B cell (primary cell): ENCODE measurements at regions not wholly inside any gene's neighbourhood (a gene's known extent, or its start where the extent isn't known, plus 50 kb on each side); places are given as distances from the start of the nearest gene placed in this dataset.

Source experiments
- ATAC-seq: fragments of 200-7000 bp; cut with Tn5 transposase; one replicate; pipeline ENCODE4 v1.10.0; 2021; ENCODE audit warnings: low read depth, mild to moderate bottlenecking, moderate number of reproducible peaks, moderate library complexity
- CTCF ChIA-PET: fragments of 350-600 bp; sonication (Branson Sonifier 250); formaldehyde crosslinking; loops from one replicate; lab custom pipeline; 2021; ENCODE audit warnings: antibody characterized with exemption, inconsistent platforms; lab: Charles Lee
- POLR2A ChIA-PET: fragments of 350-600 bp; sonication (Branson Sonifier 250); formaldehyde crosslinking; loops from one replicate; lab custom pipeline; 2021; ENCODE audit warnings: antibody characterized with exemption; lab: Charles Lee
- DNase-seq: peaks from one replicate; pipeline ENCODE4 v3.0.0; 2013
- H2AFZ ChIP-seq: 2 replicates; pipeline ENCODE4 v1.6.1; 2012; ENCODE audit warnings: mild to moderate bottlenecking, low read depth, low read length; ENCODE audit not compliant: insufficient read depth, poor library complexity, severe bottlenecking
- H3K27ac ChIP-seq, 2 donors: 1 replicate in 1 of 2; 2 replicates in 1 of 2; pipeline ENCODE4 v1.5.1; 2012 to 2013; ENCODE audit warnings: low read length in 2 of 2, mild to moderate bottlenecking in 2 of 2, moderate library complexity in 1 of 2
- H3K27me3 ChIP-seq, 4 experiments: fragments of 200-600 bp in 1 of 4; sonication (generic) in 1 of 4; replicated peaks in 1 of 4; 1 replicate in 2 of 4; 2 replicates in 2 of 4; pipeline versions ENCODE4 v1.6.1 to v1.7.0; 2013 to 2016; ENCODE audit warnings: low read length in 3 of 4, mild to moderate bottlenecking in 2 of 4, mixed read lengths in 1 of 4, moderate library complexity in 1 of 4; ENCODE audit not compliant: insufficient read depth in 4 of 4, control insufficient read depth in 3 of 4; ENCODE audit errors: control extremely low read depth in 1 of 4
- H3K36me3 ChIP-seq, 2 experiments: replicated peaks in 1 of 2; 1 replicate in 1 of 2; 2 replicates in 1 of 2; pipeline versions ENCODE4 v1.6.1 to v1.7.1; 2013; ENCODE audit warnings: low read length in 1 of 2; ENCODE audit not compliant: insufficient read depth in 2 of 2, control insufficient read depth in 1 of 2; ENCODE audit errors: control extremely low read depth in 1 of 2, extremely low read depth in 1 of 2
- H3K4me1 ChIP-seq, 2 donors: fragments of 200-600 bp in 1 of 2; sonication (generic) in 1 of 2; 1 replicate in 1 of 2; 2 replicates in 1 of 2; pipeline versions ENCODE4 v1.5.1 to v1.6.1; 2013 to 2017; ENCODE audit warnings: low read length in 2 of 2; ENCODE audit not compliant: control insufficient read depth in 2 of 2, insufficient read depth in 2 of 2
- H3K4me2 ChIP-seq: replicated peaks from 2 replicates; pipeline ENCODE3; 2012; ENCODE audit warnings: mild to moderate bottlenecking, low read depth, low read length; ENCODE audit not compliant: poor library complexity, severe bottlenecking
- H3K4me3 ChIP-seq, 5 experiments: fragments of 200-600 bp in 1 of 5; sonication (generic) in 1 of 5; 1 replicate in 3 of 5; 2 replicates in 2 of 5; pipeline versions ENCODE4 v1.5.1 to v1.7.0; 2011 to 2016; ENCODE audit warnings: low read length in 4 of 5, mild to moderate bottlenecking in 4 of 5, low read depth in 2 of 5, control low read depth in 1 of 5, moderate library complexity in 1 of 5; ENCODE audit not compliant: insufficient read depth in 1 of 5; ENCODE audit errors: control extremely low read depth in 1 of 5, extremely low read depth in 1 of 5
- H3K79me2 ChIP-seq: fragments of 200-600 bp; sonication (generic); one replicate; pipeline ENCODE4 v1.6.0; 2016; ENCODE audit warnings: low read length; ENCODE audit not compliant: control insufficient read depth, insufficient read depth
- H3K9ac ChIP-seq: fragments of 200-600 bp; sonication (generic); 2 replicates; pipeline ENCODE4 v1.6.1; 2017; ENCODE audit warnings: mild to moderate bottlenecking, low read length, moderate library complexity
- H3K9me3 ChIP-seq, 3 donors: one replicate each; pipeline versions ENCODE4 v1.6.1 to v1.7.1; 2013; ENCODE audit warnings: low read length in 2 of 3; ENCODE audit not compliant: control insufficient read depth in 2 of 3, insufficient read depth in 1 of 3; ENCODE audit errors: control extremely low read depth in 1 of 3
- H4K20me1 ChIP-seq: 2 replicates; pipeline ENCODE4 v1.6.0; 2012; ENCODE audit warnings: mild to moderate bottlenecking, low read length; ENCODE audit not compliant: insufficient read depth, control insufficient read depth, poor library complexity, severe bottlenecking
- H3K27ac Mint-ChIP-seq: one replicate; pipeline ENCODE4 v1.8.0; 2021; ENCODE audit warnings: mixed read lengths
- H3K27me3 Mint-ChIP-seq: one replicate; pipeline ENCODE4 v1.8.0; 2021; ENCODE audit warnings: mixed read lengths
- H3K4me1 Mint-ChIP-seq: one replicate; pipeline ENCODE4 v1.8.0; 2021; ENCODE audit warnings: mixed read lengths
- H3K4me3 Mint-ChIP-seq: one replicate; pipeline ENCODE4 v1.8.0; 2021; ENCODE audit warnings: mixed read lengths
- H3K9me3 Mint-ChIP-seq: one replicate; pipeline ENCODE4 v1.8.0; 2022; ENCODE audit warnings: mixed read lengths; ENCODE audit not compliant: insufficient read depth
- EZH2 ChIP-seq: IDR thresholded peaks from 2 replicates; pipeline ENCODE4 v1.6.1; 2012; ENCODE audit warnings: borderline replicate concordance, low read depth, mild to moderate bottlenecking, moderate library complexity, low read length; ENCODE audit not compliant: insufficient read depth, poor library complexity, severe bottlenecking
- WGBS: methylation state at CpG from one replicate; pipeline ENCODE4 v1.1.5; 2013; ENCODE audit warnings: missing lambda C conversion rate; ENCODE audit not compliant: insufficient coverage; 5-methylcytosine and 5-hydroxymethylcytosine counted together
- intact Hi-C: fragments of 100-400 bp; cut with micrococcal nuclease; formaldehyde crosslinking; loops from one replicate; pipeline ENCODE4 v1.10.0; 2022
- TF ChIP-seq, protein P1 (sequence below): fragments of 200-600 bp; IDR thresholded peaks from one replicate; pipeline ENCODE4 v1.8.0; 2022; ENCODE audit warnings: antibody characterized with exemption, mild to moderate bottlenecking

DNA sequence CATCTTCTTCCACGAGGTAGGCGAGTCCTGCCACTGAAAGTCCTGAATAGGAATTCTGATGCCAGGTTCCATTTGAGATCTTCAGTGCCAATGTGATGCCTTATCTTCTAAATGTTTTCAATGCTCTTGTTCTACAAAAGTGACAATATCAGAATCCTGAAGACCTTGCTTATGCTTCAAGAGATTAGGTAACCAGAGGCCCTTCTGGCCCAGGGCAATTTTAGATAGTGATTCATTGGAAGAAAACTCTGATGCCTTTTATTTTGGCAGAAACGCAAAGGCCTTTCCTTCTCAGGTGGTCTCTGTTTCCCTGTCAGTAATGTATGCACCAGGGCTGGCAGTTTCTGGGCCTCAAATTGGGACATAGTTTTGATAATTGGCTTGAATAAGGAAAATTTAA lies 144.8 kb downstream of the CEP135 start:
- ChIA-PET CTCF (no interaction called here), POLR2A (no interaction called here)
- H3K4me2 ChIP-seq = no peak overlapping the region
- no peaks in the 10 kb centered on the region for H4K20me1 ChIP-seq
- intact Hi-C loops = no loop called here
- H3K9ac ChIP-seq = no peak overlapping the region
- Mint-ChIP-seq H3K4me1 (no peaks in the 10 kb centered on the region), H3K4me3 (no peak overlapping the region), H3K27me3 (no peaks in the 10 kb centered on the region), H3K9me3 (no peaks in the 10 kb centered on the region), H3K27ac (no peak overlapping the region)
- WGBS = 96% methylated on average over 3 of the region's 3 CpGs
- no peaks in the 10 kb centered on the region for H3K4me1 ChIP-seq
- H3K27ac ChIP-seq = no peak overlapping the region
- no peak overlapping the region for H2AFZ ChIP-seq
- no peaks in the 10 kb centered on the region for H3K36me3 ChIP-seq
- no peaks in the 10 kb centered on the region for H3K79me2 ChIP-seq
- H3K9me3 ChIP-seq = no peaks in the 10 kb centered on the region
- TF ChIP-seq, protein P1, sequence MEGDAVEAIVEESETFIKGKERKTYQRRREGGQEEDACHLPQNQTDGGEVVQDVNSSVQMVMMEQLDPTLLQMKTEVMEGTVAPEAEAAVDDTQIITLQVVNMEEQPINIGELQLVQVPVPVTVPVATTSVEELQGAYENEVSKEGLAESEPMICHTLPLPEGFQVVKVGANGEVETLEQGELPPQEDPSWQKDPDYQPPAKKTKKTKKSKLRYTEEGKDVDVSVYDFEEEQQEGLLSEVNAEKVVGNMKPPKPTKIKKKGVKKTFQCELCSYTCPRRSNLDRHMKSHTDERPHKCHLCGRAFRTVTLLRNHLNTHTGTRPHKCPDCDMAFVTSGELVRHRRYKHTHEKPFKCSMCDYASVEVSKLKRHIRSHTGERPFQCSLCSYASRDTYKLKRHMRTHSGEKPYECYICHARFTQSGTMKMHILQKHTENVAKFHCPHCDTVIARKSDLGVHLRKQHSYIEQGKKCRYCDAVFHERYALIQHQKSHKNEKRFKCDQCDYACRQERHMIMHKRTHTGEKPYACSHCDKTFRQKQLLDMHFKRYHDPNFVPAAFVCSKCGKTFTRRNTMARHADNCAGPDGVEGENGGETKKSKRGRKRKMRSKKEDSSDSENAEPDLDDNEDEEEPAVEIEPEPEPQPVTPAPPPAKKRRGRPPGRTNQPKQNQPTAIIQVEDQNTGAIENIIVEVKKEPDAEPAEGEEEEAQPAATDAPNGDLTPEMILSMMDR = no peak
- TF ChIP-seq EZH2 = no peak
- no peak overlapping the region for H3K4me3 ChIP-seq
- ATAC-seq (no peak), DNase-seq (no peak)
- H3K27me3 ChIP-seq = no peaks in the 10 kb centered on the region

DNA sequence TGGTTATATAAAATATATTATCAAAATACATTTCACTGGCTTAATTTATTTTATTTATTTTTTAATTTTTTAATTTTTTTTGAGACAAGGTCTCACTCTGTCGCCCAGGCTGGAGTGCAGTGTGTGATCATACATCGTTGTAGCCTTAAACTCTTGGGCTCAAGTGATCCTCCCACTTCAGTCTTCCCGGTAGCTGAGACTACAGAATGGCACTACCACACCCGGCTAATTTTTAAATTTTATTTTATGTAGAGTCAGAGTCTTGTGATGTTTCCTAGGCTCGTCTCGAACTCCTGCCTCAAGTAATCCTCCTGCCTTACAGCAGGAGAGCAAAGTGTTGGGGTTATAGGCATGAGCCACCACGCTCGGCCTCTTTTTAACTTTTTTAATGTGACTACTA lies 143.8 kb downstream of the CEP135 start:
- DNase-seq = no peak
- TF ChIP-seq EZH2 = no peak
- TF ChIP-seq, protein P1 = no peak
- Histone ChIP-seq H3K27ac (no peak overlapping the region), H3K9me3 (no peaks in the 10 kb centered on the region), H3K4me1 (no peaks in the 10 kb centered on the region), H3K79me2 (no peaks in the 10 kb centered on the region), H3K4me3 (no peak overlapping the region), H2AFZ (no peak overlapping the region), H3K9ac (no peak overlapping the region), H3K27me3 (no peaks in the 10 kb centered on the region), H3K36me3 (no peaks in the 10 kb centered on the region), H3K4me2 (no peak overlapping the region), H4K20me1 (no peaks in the 10 kb centered on the region)
- Mint-ChIP-seq H3K27me3 (no peaks in the 10 kb centered on the region), H3K4me1 (no peaks in the 10 kb centered on the region), H3K4me3 (no peak overlapping the region), H3K9me3 (no peaks in the 10 kb centered on the region), H3K27ac (no peak overlapping the region)
- ChIA-PET CTCF (no interaction called here), POLR2A (no interaction called here)
- intact Hi-C loops = no loop called here
- no peak for ATAC-seq
- 100% methylated on average over 2 of the region's 8 CpGs for WGBS
